GM23248 (cell line): ENCODE measurements at regions not wholly inside any gene's neighbourhood (a gene's known extent, or its start where the extent isn't known, plus 50 kb on each side); places are given as distances from the start of the nearest gene placed in this dataset.

Experiments used
- DNase-seq: peaks from one replicate; pipeline ENCODE4 v3.0.0-alpha.2; 2015
- H2AFZ ChIP-seq: fragments of 200-600 bp; sonication (generic); 2 replicates; pipeline ENCODE4 v1.6.1; 2016; ENCODE audit warnings: antibody characterized with exemption
- H3F3A ChIP-seq: fragments of 200-600 bp; sonication (generic); 2 replicates; pipeline ENCODE4 v1.6.1; 2016; ENCODE audit warnings: mild to moderate bottlenecking, antibody characterized with exemption, mixed run types; ENCODE audit not compliant: insufficient read depth
- H3K27ac ChIP-seq: fragments of 200-600 bp; sonication (generic); 2 replicates; pipeline ENCODE4 v1.5.1; 2016; ENCODE audit warnings: mild to moderate bottlenecking
- H3K27me3 ChIP-seq: fragments of 200-600 bp; sonication (generic); replicated peaks from 2 replicates; pipeline ENCODE4 v1.6.1; 2016; ENCODE audit warnings: mild to moderate bottlenecking; ENCODE audit not compliant: insufficient read depth
- H3K36me3 ChIP-seq: fragments of 200-600 bp; sonication (generic); 2 replicates; pipeline ENCODE4 v1.6.1; 2016; ENCODE audit warnings: low read depth, mild to moderate bottlenecking
- H3K4me1 ChIP-seq: fragments of 200-600 bp; sonication (generic); 2 replicates; pipeline ENCODE4 v1.6.1; 2016; ENCODE audit warnings: mild to moderate bottlenecking; ENCODE audit not compliant: insufficient read depth
- H3K4me2 ChIP-seq: fragments of 200-600 bp; sonication (generic); one replicate; pipeline ENCODE4 v1.6.1; 2016; ENCODE audit warnings: mild to moderate bottlenecking; ENCODE audit not compliant: unreplicated experiment
- H3K4me3 ChIP-seq: fragments of 200-600 bp; sonication (generic); 2 replicates; pipeline ENCODE4 v1.5.1; 2016; ENCODE audit warnings: mild to moderate bottlenecking
- H3K79me2 ChIP-seq: fragments of 200-600 bp; sonication (generic); 2 replicates; pipeline ENCODE4 v1.6.1; 2016; ENCODE audit warnings: mild to moderate bottlenecking; ENCODE audit not compliant: insufficient read depth
- H3K9ac ChIP-seq: fragments of 200-600 bp; sonication (generic); 2 replicates; pipeline ENCODE4 v1.6.1; 2016; ENCODE audit warnings: mild to moderate bottlenecking
- H3K9me2 ChIP-seq: fragments of 200-600 bp; sonication (generic); 2 replicates; pipeline ENCODE4 v1.6.1; 2016; ENCODE audit warnings: mixed run types, mild to moderate bottlenecking, moderate library complexity; ENCODE audit not compliant: insufficient read depth
- H3K9me3 ChIP-seq: fragments of 200-600 bp; sonication (generic); one replicate; pipeline ENCODE4 v1.6.1; 2017; ENCODE audit warnings: low read depth
- H4K20me1 ChIP-seq: fragments of 200-600 bp; sonication (generic); 2 replicates; pipeline ENCODE4 v1.6.0; 2016; ENCODE audit not compliant: insufficient read depth
- EZH2 ChIP-seq: fragments of 200-600 bp; sonication (generic); IDR thresholded peaks from 2 replicates; pipeline ENCODE4 v1.6.1; 2018; ENCODE audit warnings: antibody characterized with exemption, mild to moderate bottlenecking; ENCODE audit not compliant: insufficient read depth, poor library complexity, severe bottlenecking
- EZH2phosphoT487 ChIP-seq: fragments of 200-600 bp; sonication (generic); IDR thresholded peaks from 2 replicates; pipeline ENCODE4 v1.6.1; 2018; ENCODE audit warnings: antibody characterized with exemption, moderate library complexity, mild to moderate bottlenecking, low read depth; ENCODE audit not compliant: insufficient read depth
- WGBS, 2 experiments: methylation state at CpG; one replicate each; pipeline ENCODE4 v1.1.6; 2015 to 2017; ENCODE audit warnings: low lambda C conversion rate in 2 of 2, low coverage in 1 of 2; ENCODE audit errors: missing lambda C conversion rate in 2 of 2; 5-methylcytosine and 5-hydroxymethylcytosine counted together
- in situ Hi-C: fragments of 300-500 bp; cut with MboI; formaldehyde crosslinking; loops from 2 replicates; pipeline ENCODE4 v1.15.0; 2020

DNA sequence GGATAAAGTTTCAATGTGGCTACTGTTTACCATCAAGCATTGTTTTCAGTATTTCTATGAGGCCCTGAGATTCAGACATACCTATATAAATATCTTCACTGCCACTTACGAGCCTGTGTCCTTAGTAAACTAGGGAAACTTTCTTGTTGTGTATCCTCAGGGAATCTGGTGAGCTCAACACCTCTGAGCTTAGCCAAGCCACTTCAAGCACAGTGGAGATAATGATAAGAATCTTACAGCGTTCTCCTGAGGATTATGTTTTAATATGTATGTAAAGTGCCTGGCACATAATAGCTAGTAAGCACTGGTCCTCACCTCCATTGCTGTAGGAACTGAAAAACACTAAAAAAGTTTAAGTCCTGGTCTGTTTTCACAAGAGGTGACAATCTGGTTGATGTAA, 268.3 kb downstream of the SKIDA1 start:
- no peak for DNase-seq
- no peak overlapping the region for H3K4me2 ChIP-seq
- H2AFZ ChIP-seq, result no peak overlapping the region
- H3K4me1 ChIP-seq, result peaks cover 13% of the 10 kb centered on the region; the same call in 1 of the 2 replicates
- H3K27me3 ChIP-seq, result no peaks in the 10 kb centered on the region
- no peaks in the 10 kb centered on the region for H3K79me2 ChIP-seq
- H3K9ac ChIP-seq, result no peak overlapping the region
- H3K4me3 ChIP-seq, result no peak overlapping the region
- H3K9me2 ChIP-seq, result no peaks in the 10 kb centered on the region
- WGBS, 2 experiments, result 87 to 91% methylated on average over 2 of the region's 2 CpGs
- in situ Hi-C loops, result no loop called here
- TF ChIP-seq EZH2 (no peak), EZH2phosphoT487 (no peak)
- no peaks in the 10 kb centered on the region for H3K36me3 ChIP-seq
- H3K27ac ChIP-seq, result no peak overlapping the region
- H3F3A ChIP-seq, result no peaks in the 10 kb centered on the region
- no peaks in the 10 kb centered on the region for H4K20me1 ChIP-seq
- H3K9me3 ChIP-seq, result no peaks in the 10 kb centered on the region

DNA sequence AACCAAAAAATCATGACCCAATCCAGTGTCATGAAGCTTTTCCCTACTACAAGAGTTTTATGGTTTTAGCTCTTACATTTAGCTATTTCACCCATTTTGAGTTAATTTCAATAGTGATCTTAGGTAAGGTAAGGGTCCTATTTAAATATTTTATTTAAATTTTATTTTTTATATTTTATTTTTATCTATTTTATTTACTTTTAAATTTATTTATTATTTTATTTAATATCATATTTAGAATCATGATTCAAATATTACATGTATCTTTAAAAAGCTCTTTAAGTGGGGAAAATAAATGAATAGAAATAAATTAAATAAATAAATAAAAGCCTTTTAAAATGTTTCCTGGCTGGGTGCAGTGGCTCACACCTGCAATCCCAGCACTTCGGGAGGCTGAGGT, 276.0 kb downstream of the SKIDA1 start:
- no peak for TF ChIP-seq EZH2
- no peak for DNase-seq
- no peak overlapping the region for H3K9ac ChIP-seq
- H2AFZ ChIP-seq, result no peak overlapping the region
- H4K20me1 ChIP-seq, result no peaks in the 10 kb centered on the region
- no peaks in the 10 kb centered on the region for H3F3A ChIP-seq
- no peak overlapping the region for H3K27ac ChIP-seq
- H3K9me2 ChIP-seq, result no peaks in the 10 kb centered on the region
- H3K4me1 ChIP-seq, result no peaks in the 10 kb centered on the region
- no peaks in the 10 kb centered on the region for H3K79me2 ChIP-seq
- no peak overlapping the region for H3K4me2 ChIP-seq
- 19 to 47% methylated on average over 1 of the region's 1 CpG for WGBS, 2 experiments
- in situ Hi-C loops, result no loop called here
- peaks cover 6% of the 10 kb centered on the region for H3K27me3 ChIP-seq
- no peak overlapping the region for H3K4me3 ChIP-seq
- H3K36me3 ChIP-seq, result no peaks in the 10 kb centered on the region
- H3K9me3 ChIP-seq, result no peaks in the 10 kb centered on the region

DNA sequence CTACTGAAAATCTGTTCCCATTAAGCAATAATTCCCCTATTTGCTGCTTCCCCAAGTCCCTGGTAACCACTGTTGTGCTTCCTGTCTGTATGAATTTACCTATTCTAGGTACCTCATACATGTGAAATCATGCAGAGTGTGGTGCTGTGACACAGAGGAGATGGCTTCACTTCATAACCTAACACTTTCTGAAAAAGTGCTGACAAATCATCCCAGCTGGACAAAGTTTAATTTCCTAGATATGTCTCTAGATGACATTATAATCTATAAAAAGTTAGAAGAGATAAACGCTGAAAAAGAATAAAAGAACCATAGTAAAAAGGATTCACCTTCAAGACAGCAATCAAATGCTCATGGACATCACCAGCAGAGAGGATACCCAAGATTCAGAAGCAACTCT, 277.9 kb downstream of the SKIDA1 start:
- no peak overlapping the region for H3K4me3 ChIP-seq
- H3K9me3 ChIP-seq, result no peaks in the 10 kb centered on the region
- no peaks in the 10 kb centered on the region for H4K20me1 ChIP-seq
- peaks cover 6% of the 10 kb centered on the region for H3K27me3 ChIP-seq
- no peak overlapping the region for H3K4me2 ChIP-seq
- H2AFZ ChIP-seq, result no peak overlapping the region
- no peaks in the 10 kb centered on the region for H3K79me2 ChIP-seq
- 33 to 46% methylated on average over 1 of the region's 1 CpG for WGBS, 2 experiments
- TF ChIP-seq EZH2phosphoT487 (no peak), EZH2 (no peak)
- no peaks in the 10 kb centered on the region for H3K9me2 ChIP-seq
- H3K9ac ChIP-seq, result no peak overlapping the region
- H3K36me3 ChIP-seq, result no peaks in the 10 kb centered on the region
- in situ Hi-C loops, result no loop called here
- H3F3A ChIP-seq, result no peaks in the 10 kb centered on the region
- H3K27ac ChIP-seq, result no peak overlapping the region
- no peak for DNase-seq
- no peaks in the 10 kb centered on the region for H3K4me1 ChIP-seq

DNA sequence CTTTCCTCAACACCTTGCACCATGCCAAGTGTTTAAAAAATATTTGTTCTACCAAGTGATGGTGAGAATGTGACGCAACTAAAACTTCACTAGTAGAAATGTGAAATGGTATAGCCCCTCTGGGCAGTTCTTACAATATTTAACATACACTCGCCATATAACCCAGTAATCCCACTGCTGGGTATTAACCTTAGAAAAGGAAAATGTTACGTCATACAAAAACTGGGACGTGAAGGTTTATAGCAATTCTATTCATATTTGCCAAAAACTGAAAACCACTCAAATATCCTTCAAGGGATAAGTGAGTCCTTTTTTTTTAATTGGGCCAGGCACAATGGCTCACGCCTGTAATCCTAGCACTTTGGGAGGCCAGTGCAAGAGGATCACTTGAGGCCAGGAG, 279.3 kb downstream of the SKIDA1 start:
- peaks cover 6% of the 10 kb centered on the region for H3K27me3 ChIP-seq
- in situ Hi-C loops, result no loop called here
- 73 to 76% methylated on average over 5 of the region's 5 CpGs for WGBS, 2 experiments
- no peaks in the 10 kb centered on the region for H3K36me3 ChIP-seq
- no peaks in the 10 kb centered on the region for H3K9me2 ChIP-seq
- H3K9ac ChIP-seq, result no peak overlapping the region
- no peak overlapping the region for H3K27ac ChIP-seq
- no peak overlapping the region for H2AFZ ChIP-seq
- no peaks in the 10 kb centered on the region for H3F3A ChIP-seq
- no peak for DNase-seq
- H3K4me3 ChIP-seq, result no peak overlapping the region
- TF ChIP-seq EZH2, result no peak
- no peak for TF ChIP-seq EZH2phosphoT487
- no peaks in the 10 kb centered on the region for H3K9me3 ChIP-seq
- H4K20me1 ChIP-seq, result no peaks in the 10 kb centered on the region
- no peaks in the 10 kb centered on the region for H3K4me1 ChIP-seq
- H3K4me2 ChIP-seq, result no peak overlapping the region
- H3K79me2 ChIP-seq, result no peaks in the 10 kb centered on the region

DNA sequence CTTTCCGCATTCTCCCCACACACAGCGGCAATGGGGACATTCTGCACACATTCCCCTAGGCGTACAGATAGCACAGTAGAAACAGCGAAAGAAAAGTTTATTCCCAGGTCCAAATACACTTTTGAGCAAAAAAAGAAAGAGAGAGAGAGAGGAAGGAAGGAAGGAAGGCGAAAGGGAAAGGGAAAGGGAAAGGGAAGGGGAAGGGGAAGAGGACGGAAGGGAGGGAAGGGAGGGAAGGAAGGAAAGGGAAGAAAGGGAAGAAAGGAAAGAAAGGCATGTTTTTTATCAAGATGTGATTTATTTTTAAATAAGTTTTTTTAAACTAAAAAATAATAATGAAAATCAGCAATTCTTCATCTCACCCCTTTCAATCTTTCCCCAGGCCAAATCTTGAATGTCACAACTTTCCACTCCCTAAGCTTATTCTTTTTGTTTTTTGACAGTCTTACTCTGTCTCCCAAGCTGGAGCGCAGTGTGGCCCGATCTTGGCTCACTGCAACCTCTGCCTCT, 281.7 kb downstream of the SKIDA1 start:
- no peaks in the 10 kb centered on the region for H3K9me3 ChIP-seq
- no peaks in the 10 kb centered on the region for H3K36me3 ChIP-seq
- H3K27me3 ChIP-seq, result peaks cover 4% of the 10 kb centered on the region
- H3K79me2 ChIP-seq, result no peaks in the 10 kb centered on the region
- H3K4me1 ChIP-seq, result no peaks in the 10 kb centered on the region
- in situ Hi-C loops, result no loop called here
- WGBS, 2 experiments, result 72 to 75% methylated on average over 8 of the region's 8 CpGs
- no peak overlapping the region for H2AFZ ChIP-seq
- no peak overlapping the region for H3K27ac ChIP-seq
- H4K20me1 ChIP-seq, result no peaks in the 10 kb centered on the region
- TF ChIP-seq EZH2 (no peak), EZH2phosphoT487 (no peak)
- H3K4me3 ChIP-seq, result no peak overlapping the region
- DNase-seq, result no peak
- H3K4me2 ChIP-seq, result no peak overlapping the region
- H3K9me2 ChIP-seq, result no peaks in the 10 kb centered on the region
- no peaks in the 10 kb centered on the region for H3F3A ChIP-seq
- H3K9ac ChIP-seq, result no peak overlapping the region
